Neural cell (in vitro differentiated cells): ENCODE measurements at regions not wholly inside any gene's neighbourhood (a gene's known extent, or its start where the extent isn't known, plus 50 kb on each side); places are given as distances from the start of the nearest gene placed in this dataset.

ENCODE experiments used
- H2AFZ ChIP-seq: fragments of 200-600, 300-800 bp; sonication (generic), shearing (Covaris generic); 2 replicates; pipeline ENCODE4 v1.6.0; 2014; ENCODE audit warnings: low read depth, mild to moderate bottlenecking, antibody characterized with exemption, low read length, moderate library complexity
- H3F3A ChIP-seq: fragments of 200-600 bp; shearing (Covaris generic); 2 replicates; pipeline ENCODE4 v1.6.1; 2016; ENCODE audit warnings: mild to moderate bottlenecking, moderate library complexity, mixed read lengths, antibody characterized with exemption, low read length; ENCODE audit not compliant: insufficient read depth, poor library complexity, severe bottlenecking
- H3K27ac ChIP-seq: fragments of 200-600, 300-800 bp; sonication (generic), shearing (Covaris generic); 2 replicates; pipeline ENCODE4 v1.5.1; 2014; ENCODE audit warnings: mild to moderate bottlenecking, low read length, moderate library complexity
- H3K27me3 ChIP-seq: fragments of 300-800, 200-600 bp; sonication (generic), shearing (Covaris generic); 2 replicates; pipeline ENCODE4 v1.6.0; 2014; ENCODE audit warnings: mild to moderate bottlenecking, low read depth, low read length, moderate library complexity; ENCODE audit not compliant: insufficient read depth
- H3K36me3 ChIP-seq: fragments of 300-800, 200-600 bp; sonication (generic), shearing (Covaris generic); 2 replicates; pipeline ENCODE4 v1.5.1; 2014; ENCODE audit warnings: mild to moderate bottlenecking, antibody characterized with exemption, low read length, moderate library complexity; ENCODE audit not compliant: insufficient read depth
- H3K4me2 ChIP-seq: fragments of 300-800, 200-600 bp; sonication (generic), shearing (Covaris generic); 2 replicates; pipeline ENCODE4 v1.6.0; 2014; ENCODE audit warnings: mild to moderate bottlenecking, low read length
- H3K4me3 ChIP-seq: fragments of 300-800, 200-600 bp; sonication (generic), shearing (Covaris generic); 2 replicates; pipeline ENCODE4 v1.5.1; 2014; ENCODE audit warnings: mild to moderate bottlenecking, low read length, moderate library complexity
- H3K79me2 ChIP-seq: fragments of 200-600 bp; shearing (Covaris generic); replicated peaks from 2 replicates; pipeline ENCODE4 v1.6.0; 2014; ENCODE audit warnings: mild to moderate bottlenecking, low read length, moderate library complexity; ENCODE audit not compliant: insufficient read depth
- H3K9ac ChIP-seq: fragments of 300-800, 200-600 bp; sonication (generic), shearing (Covaris generic); 2 replicates; pipeline ENCODE4 v1.6.1; 2016; ENCODE audit warnings: mild to moderate bottlenecking, low read length, mixed read lengths
- H3K9me2 ChIP-seq: fragments of 200-600 bp; shearing (Covaris generic); 2 replicates; pipeline ENCODE4 v1.6.1; 2016; ENCODE audit warnings: mild to moderate bottlenecking, low read length, mixed read lengths; ENCODE audit not compliant: insufficient read depth
- H3K9me3 ChIP-seq: fragments of 200-600, 300-800 bp; sonication (generic), shearing (Covaris generic); 2 replicates; pipeline ENCODE4 v1.6.1; 2016; ENCODE audit warnings: mild to moderate bottlenecking, mixed run types, low read length, moderate library complexity, mixed read lengths
- H4K20me1 ChIP-seq: fragments of 200-600 bp; shearing (Covaris generic); 2 replicates; pipeline ENCODE4 v1.6.1; 2016; ENCODE audit warnings: mild to moderate bottlenecking, mixed run types; ENCODE audit not compliant: insufficient read depth
- EP300 ChIP-seq: fragments of 450-650 bp; conservative IDR thresholded peaks from 2 replicates; pipeline ENCODE4 v1.6.1; 2014; ENCODE audit warnings: antibody characterized with exemption, mild to moderate bottlenecking, moderate library complexity; ENCODE audit not compliant: poor library complexity, severe bottlenecking
- MXI1 ChIP-seq: fragments of 450-650 bp; conservative IDR thresholded peaks from 2 replicates; pipeline ENCODE4 v1.6.1; 2014; ENCODE audit warnings: antibody characterized with exemption, mild to moderate bottlenecking; ENCODE audit not compliant: poor library complexity, severe bottlenecking
- POLR2AphosphoS5 ChIP-seq: IDR thresholded peaks from 2 replicates; pipeline ENCODE4 v1.6.1; 2012
- RAD21 ChIP-seq: fragments of 450-650 bp; conservative IDR thresholded peaks from 2 replicates; pipeline ENCODE4 v1.6.1; 2014; ENCODE audit warnings: antibody characterized with exemption, mild to moderate bottlenecking, moderate library complexity
- SMC3 ChIP-seq: fragments of 450-650 bp; conservative IDR thresholded peaks from 2 replicates; pipeline ENCODE4 v1.6.1; 2014; ENCODE audit warnings: antibody characterized with exemption, mild to moderate bottlenecking, moderate library complexity; ENCODE audit not compliant: poor library complexity
- TAF1 ChIP-seq: IDR thresholded peaks from 2 replicates; pipeline ENCODE4 v1.6.1; 2012; ENCODE audit warnings: low read depth
- TF ChIP-seq, protein P1 (sequence below): fragments of 450-650 bp; IDR thresholded peaks from 2 replicates; pipeline ENCODE4 v1.5.1; 2014; ENCODE audit warnings: antibody characterized with exemption, mild to moderate bottlenecking, moderate library complexity; ENCODE audit not compliant: poor library complexity, severe bottlenecking
- TF ChIP-seq, protein P2 (sequence below): IDR thresholded peaks from 2 replicates; pipeline ENCODE4 v1.6.1; 2012; ENCODE audit warnings: borderline replicate concordance

DNA sequence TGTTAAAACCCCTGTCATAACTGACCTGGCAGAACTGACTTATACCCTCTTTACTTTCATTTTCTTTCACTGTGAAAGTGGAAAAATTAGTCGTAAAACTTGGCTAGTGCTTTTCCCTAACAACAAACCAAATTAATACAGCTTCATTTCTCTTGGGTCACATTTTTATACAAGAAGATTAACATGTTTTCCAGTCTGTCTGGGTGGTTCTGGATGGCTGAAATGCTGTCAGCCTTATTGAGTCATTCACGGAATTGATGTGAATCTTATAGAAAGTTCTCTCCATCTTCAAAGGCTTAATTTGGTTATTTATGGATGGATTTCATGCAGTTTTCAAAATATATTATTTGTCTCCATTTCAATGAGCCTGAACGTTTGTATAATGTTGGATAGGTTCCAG is 440.0 kb downstream of the KCTD12 start:
- TF ChIP-seq EP300 = no peak
- no peak for TF ChIP-seq SMC3
- TF ChIP-seq, protein P1, sequence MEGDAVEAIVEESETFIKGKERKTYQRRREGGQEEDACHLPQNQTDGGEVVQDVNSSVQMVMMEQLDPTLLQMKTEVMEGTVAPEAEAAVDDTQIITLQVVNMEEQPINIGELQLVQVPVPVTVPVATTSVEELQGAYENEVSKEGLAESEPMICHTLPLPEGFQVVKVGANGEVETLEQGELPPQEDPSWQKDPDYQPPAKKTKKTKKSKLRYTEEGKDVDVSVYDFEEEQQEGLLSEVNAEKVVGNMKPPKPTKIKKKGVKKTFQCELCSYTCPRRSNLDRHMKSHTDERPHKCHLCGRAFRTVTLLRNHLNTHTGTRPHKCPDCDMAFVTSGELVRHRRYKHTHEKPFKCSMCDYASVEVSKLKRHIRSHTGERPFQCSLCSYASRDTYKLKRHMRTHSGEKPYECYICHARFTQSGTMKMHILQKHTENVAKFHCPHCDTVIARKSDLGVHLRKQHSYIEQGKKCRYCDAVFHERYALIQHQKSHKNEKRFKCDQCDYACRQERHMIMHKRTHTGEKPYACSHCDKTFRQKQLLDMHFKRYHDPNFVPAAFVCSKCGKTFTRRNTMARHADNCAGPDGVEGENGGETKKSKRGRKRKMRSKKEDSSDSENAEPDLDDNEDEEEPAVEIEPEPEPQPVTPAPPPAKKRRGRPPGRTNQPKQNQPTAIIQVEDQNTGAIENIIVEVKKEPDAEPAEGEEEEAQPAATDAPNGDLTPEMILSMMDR = no peak
- H3K27ac ChIP-seq = no peak overlapping the region
- H4K20me1 ChIP-seq = no peaks in the 10 kb centered on the region
- no peaks in the 10 kb centered on the region for H3F3A ChIP-seq
- no peaks in the 10 kb centered on the region for H3K9me2 ChIP-seq
- H3K9ac ChIP-seq = no peak overlapping the region
- H3K27me3 ChIP-seq = no peaks in the 10 kb centered on the region
- no peak overlapping the region for H3K4me2 ChIP-seq
- no peak overlapping the region for H3K4me3 ChIP-seq
- H3K36me3 ChIP-seq = no peaks in the 10 kb centered on the region
- no peak overlapping the region for H2AFZ ChIP-seq
- H3K9me3 ChIP-seq = no peaks in the 10 kb centered on the region
- H3K79me2 ChIP-seq = no peaks in the 10 kb centered on the region

DNA sequence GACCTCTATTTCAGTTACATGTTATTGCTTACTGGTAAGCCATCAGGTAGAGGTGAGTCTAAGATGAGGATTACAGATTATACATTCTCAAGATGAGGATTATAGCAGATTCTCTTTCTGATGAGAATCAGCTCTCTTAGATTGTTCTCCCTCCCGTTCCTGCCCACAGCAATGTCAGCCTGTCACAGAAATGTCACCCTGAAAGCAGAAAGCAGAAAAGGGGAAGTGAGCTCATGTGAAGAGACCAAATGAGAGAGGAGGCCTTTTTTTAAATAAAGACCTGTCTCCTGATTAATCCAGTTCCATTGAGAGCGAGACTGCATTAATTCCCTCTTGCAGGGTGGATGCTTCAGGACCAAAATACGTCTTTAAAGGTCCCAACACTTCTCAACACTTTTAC is 445.6 kb downstream of the KCTD12 start:
- TF ChIP-seq EP300 = peak; percentile 23
- no peak for TF ChIP-seq SMC3
- H3K27me3 ChIP-seq = no peaks in the 10 kb centered on the region
- H3K79me2 ChIP-seq = no peaks in the 10 kb centered on the region
- H4K20me1 ChIP-seq = no peaks in the 10 kb centered on the region
- H2AFZ ChIP-seq = no peak overlapping the region
- no peak overlapping the region for H3K9ac ChIP-seq
- H3K36me3 ChIP-seq = no peaks in the 10 kb centered on the region
- H3K27ac ChIP-seq = no peak overlapping the region
- H3F3A ChIP-seq = no peaks in the 10 kb centered on the region
- H3K4me3 ChIP-seq = no peak overlapping the region
- H3K9me3 ChIP-seq = no peaks in the 10 kb centered on the region
- H3K9me2 ChIP-seq = no peaks in the 10 kb centered on the region
- no peak overlapping the region for H3K4me2 ChIP-seq

DNA sequence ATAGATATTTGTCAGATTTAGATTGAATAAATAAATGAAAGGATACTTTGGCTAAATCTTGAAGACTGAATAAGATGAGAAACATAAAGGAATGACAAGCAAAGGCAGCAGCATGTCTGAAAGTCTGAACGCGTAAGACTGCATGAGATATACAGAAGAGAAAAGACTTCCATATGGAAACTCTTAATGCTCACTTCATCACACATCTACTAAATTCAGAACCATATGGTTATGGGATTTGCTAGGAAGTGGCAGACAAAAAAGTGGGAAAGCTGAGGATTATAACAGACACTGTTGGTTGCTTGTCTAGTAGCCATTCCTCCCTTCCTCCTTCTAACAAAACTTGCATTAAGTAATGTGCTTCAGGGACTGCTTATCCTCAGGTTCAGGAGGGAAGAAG is 446.7 kb downstream of the KCTD12 start:
- no peaks in the 10 kb centered on the region for H3K36me3 ChIP-seq
- H3K4me3 ChIP-seq = no peak overlapping the region
- TF ChIP-seq MXI1 (no peak), RAD21 (no peak), TAF1 (no peak), POLR2AphosphoS5 (no peak), SMC3 (no peak)
- TF ChIP-seq, protein P2, sequence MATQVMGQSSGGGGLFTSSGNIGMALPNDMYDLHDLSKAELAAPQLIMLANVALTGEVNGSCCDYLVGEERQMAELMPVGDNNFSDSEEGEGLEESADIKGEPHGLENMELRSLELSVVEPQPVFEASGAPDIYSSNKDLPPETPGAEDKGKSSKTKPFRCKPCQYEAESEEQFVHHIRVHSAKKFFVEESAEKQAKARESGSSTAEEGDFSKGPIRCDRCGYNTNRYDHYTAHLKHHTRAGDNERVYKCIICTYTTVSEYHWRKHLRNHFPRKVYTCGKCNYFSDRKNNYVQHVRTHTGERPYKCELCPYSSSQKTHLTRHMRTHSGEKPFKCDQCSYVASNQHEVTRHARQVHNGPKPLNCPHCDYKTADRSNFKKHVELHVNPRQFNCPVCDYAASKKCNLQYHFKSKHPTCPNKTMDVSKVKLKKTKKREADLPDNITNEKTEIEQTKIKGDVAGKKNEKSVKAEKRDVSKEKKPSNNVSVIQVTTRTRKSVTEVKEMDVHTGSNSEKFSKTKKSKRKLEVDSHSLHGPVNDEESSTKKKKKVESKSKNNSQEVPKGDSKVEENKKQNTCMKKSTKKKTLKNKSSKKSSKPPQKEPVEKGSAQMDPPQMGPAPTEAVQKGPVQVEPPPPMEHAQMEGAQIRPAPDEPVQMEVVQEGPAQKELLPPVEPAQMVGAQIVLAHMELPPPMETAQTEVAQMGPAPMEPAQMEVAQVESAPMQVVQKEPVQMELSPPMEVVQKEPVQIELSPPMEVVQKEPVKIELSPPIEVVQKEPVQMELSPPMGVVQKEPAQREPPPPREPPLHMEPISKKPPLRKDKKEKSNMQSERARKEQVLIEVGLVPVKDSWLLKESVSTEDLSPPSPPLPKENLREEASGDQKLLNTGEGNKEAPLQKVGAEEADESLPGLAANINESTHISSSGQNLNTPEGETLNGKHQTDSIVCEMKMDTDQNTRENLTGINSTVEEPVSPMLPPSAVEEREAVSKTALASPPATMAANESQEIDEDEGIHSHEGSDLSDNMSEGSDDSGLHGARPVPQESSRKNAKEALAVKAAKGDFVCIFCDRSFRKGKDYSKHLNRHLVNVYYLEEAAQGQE = no peak
- no peaks in the 10 kb centered on the region for H3K9me2 ChIP-seq
- H3F3A ChIP-seq = no peaks in the 10 kb centered on the region
- no peak overlapping the region for H3K4me2 ChIP-seq
- H4K20me1 ChIP-seq = no peaks in the 10 kb centered on the region
- H3K27me3 ChIP-seq = no peaks in the 10 kb centered on the region
- H3K27ac ChIP-seq = no peak overlapping the region
- H3K9me3 ChIP-seq = no peaks in the 10 kb centered on the region
- no peak overlapping the region for H3K9ac ChIP-seq
- no peak overlapping the region for H2AFZ ChIP-seq
- H3K79me2 ChIP-seq = no peaks in the 10 kb centered on the region
